Gastroesophageal sphincter (tissue), 3 donors: ENCODE measurements at regions not wholly inside any gene's neighbourhood (a gene's known extent, or its start where the extent isn't known, plus 50 kb on each side); places are given as distances from the start of the nearest gene placed in this dataset.

Source experiments
- CTCF ChIP-seq, 4 experiments: fragments of 200-600 bp in 2 of 4; fragments of 450-650 bp in 2 of 4; sonication (generic) in 1 of 4; IDR thresholded peaks; one replicate each; pipeline ENCODE4 v1.5.1; 2017 to 2019; ENCODE audit warnings: antibody characterized with exemption in 4 of 4, mild to moderate bottlenecking in 2 of 4, moderate library complexity in 2 of 4
- EP300 ChIP-seq: sonication (generic); formaldehyde crosslinking; IDR thresholded peaks from one replicate; pipeline ENCODE4 v1.6.1; 2017; ENCODE audit warnings: antibody characterized with exemption, mild to moderate bottlenecking
- POLR2A ChIP-seq, 2 donors: fragments of 450-650 bp; IDR thresholded peaks; one replicate each; pipeline ENCODE4 v1.6.1; 2017; ENCODE audit warnings: antibody characterized with exemption in 2 of 2, mild to moderate bottlenecking in 2 of 2, moderate library complexity in 1 of 2
- POLR2AphosphoS5 ChIP-seq: sonication (generic); formaldehyde crosslinking; IDR thresholded peaks from one replicate; pipeline ENCODE4 v1.6.1; 2017; ENCODE audit warnings: antibody characterized with exemption

DNA sequence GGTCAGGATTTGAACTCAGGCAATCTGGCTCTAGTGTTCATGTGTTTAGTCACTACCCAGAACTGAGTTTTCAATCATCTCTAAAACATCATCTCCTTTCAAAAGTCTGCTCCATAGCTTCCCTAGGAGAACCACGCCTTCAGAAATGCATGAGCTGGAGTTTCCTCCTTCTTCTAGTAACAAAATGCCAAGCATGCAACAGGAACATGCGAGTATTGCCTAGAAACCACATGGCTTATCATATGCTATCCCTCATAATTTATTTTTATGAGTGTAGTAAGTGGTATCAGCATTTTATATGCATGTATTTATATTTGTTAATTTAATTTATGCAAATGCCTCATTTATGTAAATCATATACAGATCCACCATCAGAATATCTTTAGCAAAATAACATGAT is 170.9 kb downstream of the RAB11FIP2 start:
- TF ChIP-seq EP300 (no peak), CTCF (IDR thresholded peaks at IDR 0.05) (no peak), POLR2A (IDR thresholded peaks at IDR 0.05) (no peak), POLR2AphosphoS5 (no peak)
